ENCODE measurements at regions not wholly inside any gene's neighbourhood (a gene's known extent, or its start where the extent isn't known, plus 50 kb on each side); places are given as distances from the start of the nearest gene placed in this dataset.
"Not testable (repeated sequence)": the region's sequence is repeated elsewhere in the genome, so short reads cannot be mapped to it uniquely, and the experiment has no call there.

- DNase-seq = no peak
These were observed 99.5 kb downstream of the FMR1NB start for GRCh38 chrX:148080593-148080992.

- DNase-seq = no peak
These were observed 103.5 kb downstream of the FMR1NB start for GRCh38 chrX:148084611-148085010.

GRCh38 chrX:148120151-148120550, 139.0 kb downstream of the FMR1NB start:
- DNase-seq = no peak

- DNase-seq = no peak
These were observed 140.0 kb downstream of the FMR1NB start for GRCh38 chrX:148120999-148121623.

- not testable (repeated sequence) for DNase-seq
These were observed 147.9 kb downstream of the FMR1NB start for GRCh38 chrX:148128872-148129505.

GRCh38 chrX:148133105-148133725, 152.1 kb downstream of the FMR1NB start:
- no peak for DNase-seq

- no peak for DNase-seq
These were observed 153.4 kb downstream of the FMR1NB start for GRCh38 chrX:148134578-148134977.

GRCh38 chrX:148135738-148136137, 154.6 kb downstream of the FMR1NB start:
- no peak for DNase-seq

GRCh38 chrX:148146121-148146520, 165.0 kb downstream of the FMR1NB start:
- DNase-seq = no peak

- no peak for DNase-seq
These were observed 175.8 kb downstream of the FMR1NB start for GRCh38 chrX:148156986-148157385.

- DNase-seq = no peak
These were observed 178.7 kb downstream of the FMR1NB start for GRCh38 chrX:148159796-148160195.

- DNase-seq = no peak
These were observed 180.6 kb downstream of the FMR1NB start for GRCh38 chrX:148161701-148162100.

GRCh38 chrX:148185631-148186030, 204.5 kb downstream of the FMR1NB start:
- DNase-seq = no peak

- no peak for DNase-seq
These were observed 211.4 kb downstream of the FMR1NB start for GRCh38 chrX:148192547-148192946.

- no peak for DNase-seq
These were observed 212.6 kb downstream of the FMR1NB start for GRCh38 chrX:148193759-148194158.

- no peak for DNase-seq
These were observed 222.4 kb downstream of the FMR1NB start for GRCh38 chrX:148203531-148203930.

- no peak for DNase-seq
These were observed 223.1 kb downstream of the FMR1NB start for GRCh38 chrX:148204195-148204594.

GRCh38 chrX:148214786-148215185, 233.6 kb downstream of the FMR1NB start:
- no peak for DNase-seq

GRCh38 chrX:148215726-148216125, 234.6 kb downstream of the FMR1NB start:
- no peak for DNase-seq

- no peak for DNase-seq
These were observed 242.2 kb downstream of the FMR1NB start for GRCh38 chrX:148223361-148223760.

GRCh38 chrX:148228521-148228920, 247.4 kb downstream of the FMR1NB start:
- no peak for DNase-seq

- no peak for DNase-seq
These were observed 248.7 kb downstream of the FMR1NB start for GRCh38 chrX:148229801-148230303.

- DNase-seq = no peak
These were observed 240.4 kb upstream of the AFF2 start for GRCh38 chrX:148259990-148260389.

GRCh38 chrX:148265829-148266228, 234.6 kb upstream of the AFF2 start:
- DNase-seq = no peak

Data from activated T-cell treated with anti-CD3 and anti-CD28 coated beads, Interleukin-2, amount 50 U/mL, for 48 hours (primary cell).